ENCODE measurements at regions not wholly inside any gene's neighbourhood (a gene's known extent, or its start where the extent isn't known, plus 50 kb on each side); places are given as distances from the start of the nearest gene placed in this dataset.

- WGBS, 5 donors = 51 to 77% (median 58%) methylated on average over 2 to 6 of the region's 6 CpGs
- H3K4me1 ChIP-seq = peaks cover 6 to 16% (median 14%) of the 10 kb centered on the region in 4 donors
- no peak overlapping the region for H3K4me3 ChIP-seq
- H3K9me3 ChIP-seq = no peaks in the 10 kb centered on the region
- no peaks in the 10 kb centered on the region for H3K36me3 ChIP-seq
- DNase-seq = peak in 1 of 2 donors; percentile 52
- TF ChIP-seq POLR2AphosphoS5 (IDR thresholded peaks at IDR 0.05) (no peak), EP300 (IDR thresholded peaks at IDR 0.05) (no peak)
- peaks cover 5 to 68% (median 25%) of the 10 kb centered on the region in 3 donors for H3K27me3 ChIP-seq
- intact Hi-C loops (cut with DNase I; ENCODE audit: low total_unique reads) = no loop called here
- H3K27ac ChIP-seq = no peak overlapping the region
Observed at GRCh38 chr14:104464907-104465306, 114.7 kb upstream of the C14orf180 start.

GRCh38 chr14:104465482-104466390 is 113.8 kb upstream of the C14orf180 start:
- Histone ChIP-seq H3K27ac (no peak overlapping the region), H3K4me3 (no peak overlapping the region), H3K9me3 (no peaks in the 10 kb centered on the region), H3K27me3 (peaks cover 5 to 60% (median 25%) of the 10 kb centered on the region in 3 donors), H3K36me3 (no peaks in the 10 kb centered on the region), H3K4me1 (peaks cover 6 to 16% (median 14%) of the 10 kb centered on the region in 4 donors)
- no peak for DNase-seq
- no peak for TF ChIP-seq CTCF (IDR thresholded peaks at IDR 0.05)
- TF ChIP-seq EP300 (IDR thresholded peaks at IDR 0.05) = no peak
- no peak for TF ChIP-seq POLR2AphosphoS5 (IDR thresholded peaks at IDR 0.05)
- no peak for TF ChIP-seq POLR2A (IDR thresholded peaks at IDR 0.05)
- intact Hi-C loops (cut with DNase I; ENCODE audit: low total_unique reads) = no loop called here
- 69 to 81% (median 78%) methylated on average over 8 of the region's 8 CpGs for WGBS, 5 donors

GRCh38 chr14:104467236-104467635 is 112.3 kb upstream of the C14orf180 start:
- H3K36me3 ChIP-seq = no peaks in the 10 kb centered on the region
- DNase-seq = no peak
- H3K27ac ChIP-seq = no peak overlapping the region
- 78 to 84% (median 82%) methylated on average over 5 of the region's 5 CpGs for WGBS, 5 donors
- intact Hi-C loops (cut with DNase I; ENCODE audit: low total_unique reads) = no loop called here
- H3K27me3 ChIP-seq = peaks cover 0 to 45% (median 12%) of the 10 kb centered on the region in 3 donors
- TF ChIP-seq POLR2A (IDR thresholded peaks at IDR 0.05) = no peak
- TF ChIP-seq EP300 (IDR thresholded peaks at IDR 0.05) = no peak
- no peak for TF ChIP-seq CTCF (IDR thresholded peaks at IDR 0.05)
- TF ChIP-seq POLR2AphosphoS5 (IDR thresholded peaks at IDR 0.05) = no peak
- H3K4me1 ChIP-seq = peaks cover 0 to 2% (median under 1%) of the 10 kb centered on the region in 4 donors
- H3K9me3 ChIP-seq = no peaks in the 10 kb centered on the region
- no peak overlapping the region for H3K4me3 ChIP-seq

GRCh38 chr14:104467641-104468040 is 111.9 kb upstream of the C14orf180 start:
- no peak overlapping the region for H3K4me3 ChIP-seq
- 83 to 94% (median 85%) methylated on average over 7 of the region's 7 CpGs for WGBS, 5 donors
- no peaks in the 10 kb centered on the region for H3K9me3 ChIP-seq
- H3K36me3 ChIP-seq = no peaks in the 10 kb centered on the region
- TF ChIP-seq EP300 (IDR thresholded peaks at IDR 0.05) (no peak), CTCF (IDR thresholded peaks at IDR 0.05) (no peak), POLR2A (IDR thresholded peaks at IDR 0.05) (no peak), POLR2AphosphoS5 (IDR thresholded peaks at IDR 0.05) (no peak)
- H3K27ac ChIP-seq = no peak overlapping the region
- peaks cover 0 to 43% (median 9%) of the 10 kb centered on the region in 3 donors for H3K27me3 ChIP-seq
- no peak for DNase-seq
- H3K4me1 ChIP-seq = no peaks in the 10 kb centered on the region
- intact Hi-C loops (cut with DNase I; ENCODE audit: low total_unique reads) = no loop called here

GRCh38 chr14:104469591-104469990 is 110.0 kb upstream of the C14orf180 start:
- intact Hi-C loops (cut with DNase I; ENCODE audit: low total_unique reads) = no loop called here
- 78 to 92% (median 85%) methylated on average over 6 of the region's 6 CpGs for WGBS, 5 donors

More at GRCh38 chr14:104469591-104469990, 110.0 kb upstream of the C14orf180 start:
- no peaks in the 10 kb centered on the region for H3K9me3 ChIP-seq
- H3K36me3 ChIP-seq = no peaks in the 10 kb centered on the region
- H3K4me3 ChIP-seq = no peak overlapping the region
- DNase-seq = no peak
- TF ChIP-seq POLR2A (IDR thresholded peaks at IDR 0.05) (no peak), POLR2AphosphoS5 (IDR thresholded peaks at IDR 0.05) (no peak), EP300 (IDR thresholded peaks at IDR 0.05) (no peak), CTCF (IDR thresholded peaks at IDR 0.05) (no peak)
- no peaks in the 10 kb centered on the region for H3K4me1 ChIP-seq
- peaks cover 0 to 43% (median 7%) of the 10 kb centered on the region in 3 donors for H3K27me3 ChIP-seq
- no peak overlapping the region for H3K27ac ChIP-seq
